ENCODE measurements at regions not wholly inside any gene's neighbourhood (a gene's known extent, or its start where the extent isn't known, plus 50 kb on each side); places are given as distances from the start of the nearest gene placed in this dataset.

- no peak for TF ChIP-seq POLR2A (IDR thresholded peaks at IDR 0.05)
- TF ChIP-seq CTCF (IDR thresholded peaks at IDR 0.05), result no peak
Measured at GRCh38 chr4:36533944-36534343, 252.5 kb downstream of the DTHD1 start.
